ENCODE measurements at regions not wholly inside any gene's neighbourhood (a gene's known extent, or its start where the extent isn't known, plus 50 kb on each side); places are given as distances from the start of the nearest gene placed in this dataset.

DNA sequence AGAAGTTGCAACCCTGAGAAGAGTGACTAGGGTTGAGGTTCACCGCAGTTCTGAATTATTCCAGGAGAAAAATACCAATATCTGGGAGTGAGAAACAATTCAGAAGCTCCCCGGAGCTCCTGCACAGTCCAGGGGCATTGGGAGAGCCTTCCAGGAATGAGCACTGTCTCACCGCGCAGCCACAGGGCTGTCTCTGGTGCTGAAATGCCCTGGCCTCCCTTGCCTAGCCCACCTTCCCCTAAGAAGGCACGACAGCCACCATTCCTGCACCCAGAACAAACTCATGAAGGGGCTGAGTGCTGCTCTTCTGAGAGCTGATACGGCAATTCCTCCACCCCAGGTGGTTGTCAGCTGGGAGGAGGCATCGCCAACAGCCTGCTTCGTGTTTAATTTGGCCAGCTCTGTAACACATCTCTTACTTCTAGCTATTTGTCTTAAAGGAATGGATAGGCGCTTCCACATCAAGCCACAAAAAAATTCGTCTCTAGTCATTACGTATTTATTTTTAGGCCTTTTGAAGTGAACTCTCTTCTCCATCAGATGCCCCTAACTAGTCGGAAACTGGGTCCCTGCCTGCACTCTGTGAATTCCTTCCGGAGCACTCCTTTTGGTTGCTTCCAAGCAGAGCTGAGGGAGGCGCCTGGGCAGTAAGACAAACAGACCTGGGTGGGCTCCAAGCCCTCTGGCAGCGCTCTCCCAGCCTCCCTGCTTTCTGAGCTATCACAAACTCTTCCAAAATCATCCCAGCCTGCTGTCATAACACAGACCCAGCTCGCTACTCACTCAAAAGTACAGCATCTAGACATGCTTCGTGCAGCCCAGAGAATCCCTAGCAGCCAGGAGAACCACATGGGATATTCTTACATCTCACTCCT lies 120.5 kb upstream of the CCDC68 start:
- Histone ChIP-seq H3K27me3 (no peaks in the 10 kb centered on the region), H3K27ac (no peak overlapping the region), H3K9me3 (no peaks in the 10 kb centered on the region), H3K4me3 (no peak overlapping the region), H3K4me1 (no peaks in the 10 kb centered on the region), H3K36me3 (replicated peaks in 1 of 2; ENCODE audit: insufficient read depth in 1 of 2, low read depth in 2 of 2) (no peaks in the 10 kb centered on the region)
- intact Hi-C loops (cut with DNase I), result no loop called here
- TF ChIP-seq, protein P1, sequence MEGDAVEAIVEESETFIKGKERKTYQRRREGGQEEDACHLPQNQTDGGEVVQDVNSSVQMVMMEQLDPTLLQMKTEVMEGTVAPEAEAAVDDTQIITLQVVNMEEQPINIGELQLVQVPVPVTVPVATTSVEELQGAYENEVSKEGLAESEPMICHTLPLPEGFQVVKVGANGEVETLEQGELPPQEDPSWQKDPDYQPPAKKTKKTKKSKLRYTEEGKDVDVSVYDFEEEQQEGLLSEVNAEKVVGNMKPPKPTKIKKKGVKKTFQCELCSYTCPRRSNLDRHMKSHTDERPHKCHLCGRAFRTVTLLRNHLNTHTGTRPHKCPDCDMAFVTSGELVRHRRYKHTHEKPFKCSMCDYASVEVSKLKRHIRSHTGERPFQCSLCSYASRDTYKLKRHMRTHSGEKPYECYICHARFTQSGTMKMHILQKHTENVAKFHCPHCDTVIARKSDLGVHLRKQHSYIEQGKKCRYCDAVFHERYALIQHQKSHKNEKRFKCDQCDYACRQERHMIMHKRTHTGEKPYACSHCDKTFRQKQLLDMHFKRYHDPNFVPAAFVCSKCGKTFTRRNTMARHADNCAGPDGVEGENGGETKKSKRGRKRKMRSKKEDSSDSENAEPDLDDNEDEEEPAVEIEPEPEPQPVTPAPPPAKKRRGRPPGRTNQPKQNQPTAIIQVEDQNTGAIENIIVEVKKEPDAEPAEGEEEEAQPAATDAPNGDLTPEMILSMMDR (IDR thresholded peaks at IDR 0.05), result no peak
- no peak for TF ChIP-seq POLR2A (IDR thresholded peaks at IDR 0.05)
- DNase-seq (no peak), ATAC-seq (no peak)
- WGBS, 2 donors, result 51 to 52% methylated on average over 13 to 17 of the region's 17 CpGs

DNA sequence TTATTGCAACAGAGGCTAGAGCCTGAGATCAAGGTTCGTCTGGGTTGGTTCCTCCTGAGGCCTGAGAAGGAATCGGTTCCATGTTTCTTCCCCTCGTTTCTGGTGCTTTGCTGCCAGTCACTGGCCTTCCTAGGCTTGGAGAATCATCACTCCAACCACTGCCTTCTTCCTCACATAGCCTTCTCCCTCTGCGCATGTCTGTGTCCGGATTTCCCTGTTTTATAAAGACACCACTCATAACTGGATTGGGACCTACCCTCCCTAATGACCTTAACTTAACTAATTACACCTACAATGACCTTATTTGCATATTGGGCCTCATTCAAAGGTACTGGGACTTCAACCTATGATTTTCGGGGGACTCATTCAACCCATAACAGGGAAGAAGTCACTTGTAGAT lies 119.8 kb upstream of the CCDC68 start:
- H3K9me3 ChIP-seq, result no peaks in the 10 kb centered on the region

DNA sequence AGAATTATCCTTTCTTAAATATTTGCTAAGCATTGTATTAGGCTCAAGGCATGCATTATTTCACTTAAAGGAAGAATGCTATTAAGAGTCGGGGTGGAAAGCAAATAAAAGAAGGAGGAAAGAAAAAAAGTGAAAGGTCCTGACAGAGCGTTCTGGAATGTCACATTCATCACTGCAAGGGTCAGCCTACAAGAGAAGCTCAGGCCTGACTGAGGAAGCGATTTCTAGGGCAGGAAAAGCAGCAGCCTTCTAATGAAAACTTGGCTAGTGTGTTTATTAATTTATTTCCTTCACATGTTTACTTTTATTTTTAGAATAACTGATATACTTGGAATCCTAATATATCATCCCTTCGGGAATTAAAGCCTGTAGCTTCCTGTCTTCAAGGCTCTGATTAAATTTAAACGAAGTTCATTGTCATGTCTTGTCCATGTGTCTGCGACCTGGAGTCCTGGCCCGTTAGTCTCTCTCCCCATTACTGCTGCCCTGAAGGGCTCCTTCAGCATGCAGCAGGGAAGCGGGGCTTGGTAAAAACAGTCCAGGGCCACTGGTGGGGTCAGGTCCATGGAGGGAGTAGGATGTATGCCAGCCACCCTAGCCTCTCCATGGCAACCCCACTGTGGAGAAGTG lies 119.2 kb upstream of the CCDC68 start:
- H3K27me3 ChIP-seq, result no peaks in the 10 kb centered on the region
- ATAC-seq, result no peak
- no peak for DNase-seq
- no peaks in the 10 kb centered on the region for H3K4me1 ChIP-seq
- no peaks in the 10 kb centered on the region for H3K36me3 ChIP-seq (replicated peaks in 1 of 2; ENCODE audit: insufficient read depth in 1 of 2, low read depth in 2 of 2)
- 38 to 54% methylated on average over 8 of the region's 8 CpGs for WGBS, 2 donors
- no peaks in the 10 kb centered on the region for H3K9me3 ChIP-seq
- no peak for TF ChIP-seq POLR2A (IDR thresholded peaks at IDR 0.05)
- TF ChIP-seq, protein P1 (IDR thresholded peaks at IDR 0.05), result no peak
- H3K27ac ChIP-seq, result no peak overlapping the region
- intact Hi-C loops (cut with DNase I), result no loop called here
- no peak overlapping the region for H3K4me3 ChIP-seq

More for the DNA sequence above, 119.8 kb upstream of the CCDC68 start:
- Histone ChIP-seq H3K4me1 (no peaks in the 10 kb centered on the region), H3K36me3 (replicated peaks in 1 of 2; ENCODE audit: insufficient read depth in 1 of 2, low read depth in 2 of 2) (no peaks in the 10 kb centered on the region), H3K27ac (no peak overlapping the region), H3K27me3 (no peaks in the 10 kb centered on the region), H3K4me3 (no peak overlapping the region)
- TF ChIP-seq, protein P1 (IDR thresholded peaks at IDR 0.05), result no peak
- no peak for TF ChIP-seq POLR2A (IDR thresholded peaks at IDR 0.05)
- WGBS, 2 donors, result 56 to 74% methylated on average over 6 of the region's 6 CpGs
- intact Hi-C loops (cut with DNase I), result no loop called here
- ATAC-seq (no peak), DNase-seq (no peak)

DNA sequence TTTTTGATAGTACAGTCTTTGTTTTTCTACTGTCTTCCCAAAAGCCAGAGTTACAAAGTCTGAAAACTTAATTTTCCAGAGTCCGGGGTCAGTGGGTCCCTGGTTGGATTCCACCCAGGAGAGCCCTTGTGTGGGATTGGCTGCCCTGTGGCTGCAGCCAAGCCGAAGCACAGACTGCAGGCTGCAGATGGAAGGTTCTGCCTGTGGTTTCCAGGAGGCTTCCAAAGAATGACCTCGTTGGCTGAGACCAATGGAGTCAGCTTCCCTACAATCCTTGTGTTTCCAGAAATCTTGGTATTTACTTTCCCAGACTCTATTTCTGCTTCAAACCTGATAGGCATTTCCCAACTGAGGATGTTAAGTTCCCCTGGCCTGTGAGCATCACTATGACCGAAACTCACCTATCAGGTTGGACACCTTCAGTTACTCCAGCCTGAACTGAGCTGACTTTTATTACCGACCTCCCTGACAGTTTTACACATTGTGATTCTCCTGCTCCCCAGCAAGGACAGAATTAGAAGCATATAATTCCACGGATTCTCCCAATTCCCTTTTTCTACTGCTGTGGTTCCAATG lies 117.5 kb upstream of the CCDC68 start:
- no peak overlapping the region for H3K4me3 ChIP-seq
- no peaks in the 10 kb centered on the region for H3K36me3 ChIP-seq (replicated peaks in 1 of 2; ENCODE audit: insufficient read depth in 1 of 2, low read depth in 2 of 2)
- no peak for DNase-seq
- no peak for ATAC-seq
- no peaks in the 10 kb centered on the region for H3K4me1 ChIP-seq
- no peaks in the 10 kb centered on the region for H3K27me3 ChIP-seq
- intact Hi-C loops (cut with DNase I), result no loop called here
- WGBS, 2 donors, result 58 to 61% methylated on average over 6 of the region's 6 CpGs
- no peak for TF ChIP-seq POLR2A (IDR thresholded peaks at IDR 0.05)
- TF ChIP-seq, protein P1 (IDR thresholded peaks at IDR 0.05), result no peak
- H3K27ac ChIP-seq, result no peak overlapping the region
- H3K9me3 ChIP-seq, result no peaks in the 10 kb centered on the region

All from body of pancreas (tissue), 4 donors.